ENCODE measurements at regions not wholly inside any gene's neighbourhood (a gene's known extent, or its start where the extent isn't known, plus 50 kb on each side); places are given as distances from the start of the nearest gene placed in this dataset.
A peak's percentile ranks its signal among the peaks of the same experiment; 100 is the strongest.

- DNase-seq = no peak
These were observed 944.8 kb upstream of the CNTNAP5 start for GRCh38 chr2:123080331-123080730.

GRCh38 chr2:123085484-123085883 is 939.6 kb upstream of the CNTNAP5 start:
- DNase-seq = no peak

GRCh38 chr2:123086613-123087385 is 938.3 kb upstream of the CNTNAP5 start:
- peak; percentile 11 for DNase-seq

- no peak for DNase-seq
These were observed 933.6 kb upstream of the CNTNAP5 start for GRCh38 chr2:123091471-123091870.

GRCh38 chr2:123093199-123093598 is 931.9 kb upstream of the CNTNAP5 start:
- DNase-seq = no peak

GRCh38 chr2:123095219-123095835 is 929.8 kb upstream of the CNTNAP5 start:
- no peak for DNase-seq

- DNase-seq = no peak
These were observed 926.5 kb upstream of the CNTNAP5 start for GRCh38 chr2:123098619-123099018.

- no peak for DNase-seq
These were observed 923.7 kb upstream of the CNTNAP5 start for GRCh38 chr2:123101434-123101833.

GRCh38 chr2:123103902-123104301 is 921.2 kb upstream of the CNTNAP5 start:
- DNase-seq = no peak

- DNase-seq = no peak
These were observed 908.5 kb upstream of the CNTNAP5 start for GRCh38 chr2:123116595-123116994.

GRCh38 chr2:123127236-123127635 is 897.9 kb upstream of the CNTNAP5 start:
- no peak for DNase-seq

- DNase-seq = no peak
These were observed 896.1 kb upstream of the CNTNAP5 start for GRCh38 chr2:123128951-123129350.

GRCh38 chr2:123136419-123136818 is 888.7 kb upstream of the CNTNAP5 start:
- DNase-seq = no peak

- DNase-seq = no peak
These were observed 881.0 kb upstream of the CNTNAP5 start for GRCh38 chr2:123144082-123144481.

GRCh38 chr2:123153041-123153440 is 872.0 kb upstream of the CNTNAP5 start:
- no peak for DNase-seq

- DNase-seq = no peak
These were observed 870.9 kb upstream of the CNTNAP5 start for GRCh38 chr2:123154195-123154594.

- DNase-seq = no peak
These were observed 868.1 kb upstream of the CNTNAP5 start for GRCh38 chr2:123157016-123157415.

- no peak for DNase-seq
These were observed 862.6 kb upstream of the CNTNAP5 start for GRCh38 chr2:123162400-123163016.

GRCh38 chr2:123163398-123163797 is 861.7 kb upstream of the CNTNAP5 start:
- no peak for DNase-seq

- DNase-seq = no peak
These were observed 860.9 kb upstream of the CNTNAP5 start for GRCh38 chr2:123164216-123164615.

- DNase-seq = no peak
These were observed 859.5 kb upstream of the CNTNAP5 start for GRCh38 chr2:123165616-123166015.

- DNase-seq = peak; percentile 4
These were observed 845.6 kb upstream of the CNTNAP5 start for GRCh38 chr2:123179526-123179925.

- no peak for DNase-seq
These were observed 829.1 kb upstream of the CNTNAP5 start for GRCh38 chr2:123195957-123196356.

- no peak for DNase-seq
These were observed 825.1 kb upstream of the CNTNAP5 start for GRCh38 chr2:123200035-123200434.
